GM12878 (cell line): ENCODE measurements at regions not wholly inside any gene's neighbourhood (a gene's known extent, or its start where the extent isn't known, plus 50 kb on each side); places are given as distances from the start of the nearest gene placed in this dataset.

ENCODE experiments used
- BHLHE40 ChIP-seq, 2 experiments: fragments of 450-650 bp in 1 of 2; IDR thresholded peaks; 2 replicates each; pipeline ENCODE4 v1.6.1; 2011 to 2017; ENCODE audit warnings: low read depth in 2 of 2, borderline replicate concordance in 1 of 2, improper control_type of control experiment in 1 of 2, low read length in 1 of 2, mild to moderate bottlenecking in 1 of 2
- CEBPB ChIP-seq, 2 experiments: fragments of 150-350 bp in 1 of 2; IDR thresholded peaks; 2 replicates each; pipeline ENCODE4 v1.6.1; 2012 to 2014; ENCODE audit warnings: low read depth in 2 of 2, low read length in 2 of 2, borderline replicate concordance in 1 of 2, inconsistent platforms in 1 of 2
- CHD2 ChIP-seq: IDR thresholded peaks from 2 replicates; pipeline ENCODE4 v1.6.1; 2011; ENCODE audit warnings: low read depth, low read length, improper control_type of control experiment, borderline replicate concordance
- ETV6 ChIP-seq, 2 experiments: fragments of 450-650 bp in 1 of 2; IDR thresholded peaks in 1 of 2; conservative IDR thresholded peaks in 1 of 2; 2 replicates each; pipeline ENCODE4 v1.6.1; 2014; ENCODE audit warnings: antibody characterized with exemption in 1 of 2, borderline replicate concordance in 1 of 2, low read depth in 1 of 2, mild to moderate bottlenecking in 1 of 2, moderate library complexity in 1 of 2
- FOS ChIP-seq: IDR thresholded peaks from 3 replicates; pipeline ENCODE4 v1.6.1; 2011; ENCODE audit warnings: borderline replicate concordance; ENCODE audit not compliant: insufficient read length; ENCODE audit errors: extremely low read depth
- GATAD2B ChIP-seq: fragments of 450-650 bp; conservative IDR thresholded peaks from 2 replicates; pipeline ENCODE4 v1.6.1; 2017; ENCODE audit warnings: low read depth, mild to moderate bottlenecking, moderate library complexity
- HDAC2 ChIP-seq: fragments of 200-600 bp; sonication (generic); IDR thresholded peaks from 2 replicates; pipeline ENCODE4 v1.6.1; 2017
- MEF2B ChIP-seq: fragments of 450-650 bp; IDR thresholded peaks from 2 replicates; pipeline ENCODE4 v1.6.1; 2018; ENCODE audit warnings: mild to moderate bottlenecking, moderate library complexity; ENCODE audit not compliant: partially characterized antibody, poor library complexity, severe bottlenecking
- NBN ChIP-seq: fragments of 450-650 bp; IDR thresholded peaks from 2 replicates; pipeline ENCODE4 v1.6.1; 2016
- NFYB ChIP-seq: IDR thresholded peaks from 2 replicates; pipeline ENCODE4 v1.6.1; 2011; ENCODE audit warnings: low read depth, mild to moderate bottlenecking, low read length, improper control_type of control experiment, moderate library complexity; ENCODE audit not compliant: insufficient read depth
- POLR2AphosphoS2 ChIP-seq: IDR thresholded peaks from 2 replicates; pipeline ENCODE4 v1.6.1; 2011; ENCODE audit warnings: low read depth, mild to moderate bottlenecking, low read length, improper control_type of control experiment, moderate library complexity
- SIN3A ChIP-seq: IDR thresholded peaks from 2 replicates; pipeline ENCODE4 v1.6.1; 2012; ENCODE audit warnings: low read depth, low read length, improper control_type of control experiment
- SPI1 ChIP-seq: IDR thresholded peaks from 2 replicates; pipeline ENCODE4 v1.6.1; 2011; ENCODE audit warnings: low read depth, mild to moderate bottlenecking, low read length, moderate library complexity, borderline replicate concordance; ENCODE audit not compliant: insufficient read depth
- STAT1 ChIP-seq: fragments of 450-650 bp; conservative IDR thresholded peaks from 2 replicates; pipeline ENCODE4 v1.6.1; 2014; ENCODE audit warnings: antibody characterized with exemption, mild to moderate bottlenecking
- ZBED1 ChIP-seq: IDR thresholded peaks from 2 replicates; pipeline ENCODE4 v1.6.1; 2016; ENCODE audit warnings: borderline replicate concordance
- ZNF24 ChIP-seq: fragments of 450-650 bp; IDR thresholded peaks from 2 replicates; pipeline ENCODE4 v1.6.1; 2017; ENCODE audit warnings: antibody characterized with exemption, mild to moderate bottlenecking
- ZSCAN29 ChIP-seq: fragments of 450-650 bp; IDR thresholded peaks from 2 replicates; pipeline ENCODE4 v1.6.1; 2017; ENCODE audit warnings: mild to moderate bottlenecking, moderate library complexity
- TF ChIP-seq, protein P1 (sequence below): IDR thresholded peaks from 2 replicates; pipeline ENCODE4 v1.6.1; 2011; ENCODE audit warnings: low read depth, mild to moderate bottlenecking, low read length, moderate library complexity, borderline replicate concordance; ENCODE audit errors: extremely low read depth
- TF ChIP-seq, protein P2 (sequence below): IDR thresholded peaks from 2 replicates; pipeline ENCODE4 v1.6.1; 2011; ENCODE audit warnings: low read depth, low read length, improper control_type of control experiment, borderline replicate concordance
- TF ChIP-seq, protein P3 (sequence below): fragments of 450-650 bp; IDR thresholded peaks from 2 replicates; pipeline ENCODE4 v1.6.1; 2018; ENCODE audit warnings: borderline replicate concordance, mild to moderate bottlenecking; ENCODE audit not compliant: partially characterized antibody
- TF ChIP-seq, protein P4 (sequence below): fragments of 450-650 bp; IDR thresholded peaks from 2 replicates; pipeline ENCODE4 v1.6.1; 2017; ENCODE audit warnings: low read depth, mild to moderate bottlenecking, moderate library complexity
- TF ChIP-seq, protein P5 (sequence below): IDR thresholded peaks from 2 replicates; pipeline ENCODE4 v1.6.1; 2012; ENCODE audit warnings: low read depth, low read length, improper control_type of control experiment

DNA sequence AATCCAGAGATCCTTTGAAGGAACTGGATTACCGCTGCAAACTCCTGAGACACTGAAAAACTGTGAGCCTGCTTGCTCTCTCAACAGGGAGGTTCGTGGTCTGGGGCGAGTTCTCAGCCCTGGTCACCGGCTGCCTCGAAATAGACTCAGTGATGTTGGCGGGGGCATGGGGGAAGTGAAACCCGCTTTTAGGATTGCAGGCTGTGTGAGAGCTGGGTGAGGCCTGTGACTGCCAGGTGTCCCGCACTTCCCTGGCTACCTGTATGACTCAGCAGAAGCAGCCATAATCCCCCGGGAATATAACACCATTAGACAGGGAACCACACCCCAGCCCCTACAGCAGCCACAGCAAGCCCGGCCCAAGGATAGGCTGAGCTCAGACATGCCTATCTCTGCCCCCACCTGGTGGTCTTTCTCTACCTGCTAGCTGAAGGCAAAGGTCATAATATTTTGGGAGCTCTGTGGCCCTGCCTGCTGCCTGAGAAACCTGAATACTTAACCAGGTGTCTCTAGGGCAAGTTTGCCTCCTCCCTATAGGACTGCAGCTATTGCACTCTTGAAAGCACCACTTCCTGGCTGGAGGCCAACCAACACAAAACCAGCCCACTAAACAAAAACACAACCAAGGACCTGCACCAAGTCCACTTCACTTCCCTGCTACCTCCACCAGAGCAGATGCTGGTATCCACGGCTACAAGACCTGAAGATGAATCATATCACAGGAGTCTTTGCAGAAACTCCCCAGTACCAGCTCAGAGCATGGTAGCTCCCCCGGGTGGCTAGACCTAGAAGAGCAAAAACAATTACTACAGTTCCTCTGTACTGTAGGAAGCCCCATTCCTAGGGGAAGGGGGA, 202.0 kb downstream of the RRAGB start (continued):
- TF ChIP-seq FOS: no peak
- TF ChIP-seq NFYB: 0 out of 2 replicates have a peak, but pooled peaks have one; percentile 23
- TF ChIP-seq STAT1: no peak
- TF ChIP-seq, protein P1, sequence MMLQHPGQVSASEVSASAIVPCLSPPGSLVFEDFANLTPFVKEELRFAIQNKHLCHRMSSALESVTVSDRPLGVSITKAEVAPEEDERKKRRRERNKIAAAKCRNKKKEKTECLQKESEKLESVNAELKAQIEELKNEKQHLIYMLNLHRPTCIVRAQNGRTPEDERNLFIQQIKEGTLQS: no peak
- 0 out of 2 replicates have a peak, but pooled peaks have one; percentile 51 for TF ChIP-seq ZNF24
- TF ChIP-seq CEBPB (IDR thresholded peaks at IDR 0.05; ENCODE audit: borderline replicate concordance in 1 of 2, low read depth in 2 of 2, low read length in 2 of 2): no peak
- TF ChIP-seq GATAD2B: peak; percentile 93
- TF ChIP-seq CHD2: 0 out of 2 replicates have a peak, but pooled peaks have one; percentile 36
- no peak for TF ChIP-seq ZSCAN29
- TF ChIP-seq, protein P2, sequence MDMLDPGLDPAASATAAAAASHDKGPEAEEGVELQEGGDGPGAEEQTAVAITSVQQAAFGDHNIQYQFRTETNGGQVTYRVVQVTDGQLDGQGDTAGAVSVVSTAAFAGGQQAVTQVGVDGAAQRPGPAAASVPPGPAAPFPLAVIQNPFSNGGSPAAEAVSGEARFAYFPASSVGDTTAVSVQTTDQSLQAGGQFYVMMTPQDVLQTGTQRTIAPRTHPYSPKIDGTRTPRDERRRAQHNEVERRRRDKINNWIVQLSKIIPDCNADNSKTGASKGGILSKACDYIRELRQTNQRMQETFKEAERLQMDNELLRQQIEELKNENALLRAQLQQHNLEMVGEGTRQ: no peak
- TF ChIP-seq MEF2B: peak; percentile 99
- no peak for TF ChIP-seq HDAC2
- TF ChIP-seq ETV6 (conservative IDR thresholded peaks at IDR 0.05 in 1 of 2, IDR thresholded peaks at IDR 0.05 in 1 of 2; ENCODE audit: borderline replicate concordance in 1 of 2, low read depth in 1 of 2): peak in 1 of 2 experiments; percentile 80; a peak in 2 of 4 replicates
- TF ChIP-seq, protein P3, sequence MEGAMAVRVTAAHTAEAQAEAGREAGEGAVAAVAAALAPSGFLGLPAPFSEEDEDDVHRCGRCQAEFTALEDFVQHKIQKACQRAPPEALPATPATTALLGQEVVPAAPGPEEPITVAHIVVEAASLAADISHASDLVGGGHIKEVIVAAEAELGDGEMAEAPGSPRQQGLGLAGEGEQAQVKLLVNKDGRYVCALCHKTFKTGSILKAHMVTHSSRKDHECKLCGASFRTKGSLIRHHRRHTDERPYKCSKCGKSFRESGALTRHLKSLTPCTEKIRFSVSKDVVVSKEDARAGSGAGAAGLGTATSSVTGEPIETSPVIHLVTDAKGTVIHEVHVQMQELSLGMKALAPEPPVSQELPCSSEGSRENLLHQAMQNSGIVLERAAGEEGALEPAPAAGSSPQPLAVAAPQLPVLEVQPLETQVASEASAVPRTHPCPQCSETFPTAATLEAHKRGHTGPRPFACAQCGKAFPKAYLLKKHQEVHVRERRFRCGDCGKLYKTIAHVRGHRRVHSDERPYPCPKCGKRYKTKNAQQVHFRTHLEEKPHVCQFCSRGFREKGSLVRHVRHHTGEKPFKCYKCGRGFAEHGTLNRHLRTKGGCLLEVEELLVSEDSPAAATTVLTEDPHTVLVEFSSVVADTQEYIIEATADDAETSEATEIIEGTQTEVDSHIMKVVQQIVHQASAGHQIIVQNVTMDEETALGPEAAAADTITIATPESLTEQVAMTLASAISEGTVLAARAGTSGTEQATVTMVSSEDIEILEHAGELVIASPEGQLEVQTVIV: no peak
- TF ChIP-seq BHLHE40 (IDR thresholded peaks at IDR 0.05; ENCODE audit: borderline replicate concordance in 1 of 2, low read depth in 2 of 2, low read length in 1 of 2): peak; percentile 66 to 91; a peak in 3 of 4 replicates
- no peak for TF ChIP-seq SIN3A
- TF ChIP-seq, protein P4, sequence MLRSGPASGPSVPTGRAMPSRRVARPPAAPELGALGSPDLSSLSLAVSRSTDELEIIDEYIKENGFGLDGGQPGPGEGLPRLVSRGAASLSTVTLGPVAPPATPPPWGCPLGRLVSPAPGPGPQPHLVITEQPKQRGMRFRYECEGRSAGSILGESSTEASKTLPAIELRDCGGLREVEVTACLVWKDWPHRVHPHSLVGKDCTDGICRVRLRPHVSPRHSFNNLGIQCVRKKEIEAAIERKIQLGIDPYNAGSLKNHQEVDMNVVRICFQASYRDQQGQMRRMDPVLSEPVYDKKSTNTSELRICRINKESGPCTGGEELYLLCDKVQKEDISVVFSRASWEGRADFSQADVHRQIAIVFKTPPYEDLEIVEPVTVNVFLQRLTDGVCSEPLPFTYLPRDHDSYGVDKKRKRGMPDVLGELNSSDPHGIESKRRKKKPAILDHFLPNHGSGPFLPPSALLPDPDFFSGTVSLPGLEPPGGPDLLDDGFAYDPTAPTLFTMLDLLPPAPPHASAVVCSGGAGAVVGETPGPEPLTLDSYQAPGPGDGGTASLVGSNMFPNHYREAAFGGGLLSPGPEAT: peak; percentile 92
- TF ChIP-seq, protein P5, sequence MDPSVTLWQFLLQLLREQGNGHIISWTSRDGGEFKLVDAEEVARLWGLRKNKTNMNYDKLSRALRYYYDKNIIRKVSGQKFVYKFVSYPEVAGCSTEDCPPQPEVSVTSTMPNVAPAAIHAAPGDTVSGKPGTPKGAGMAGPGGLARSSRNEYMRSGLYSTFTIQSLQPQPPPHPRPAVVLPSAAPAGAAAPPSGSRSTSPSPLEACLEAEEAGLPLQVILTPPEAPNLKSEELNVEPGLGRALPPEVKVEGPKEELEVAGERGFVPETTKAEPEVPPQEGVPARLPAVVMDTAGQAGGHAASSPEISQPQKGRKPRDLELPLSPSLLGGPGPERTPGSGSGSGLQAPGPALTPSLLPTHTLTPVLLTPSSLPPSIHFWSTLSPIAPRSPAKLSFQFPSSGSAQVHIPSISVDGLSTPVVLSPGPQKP: no peak
- peak; percentile 93 for TF ChIP-seq SPI1
- peak; percentile 84; the same call in 1 of the 2 replicates for TF ChIP-seq NBN
- TF ChIP-seq ZBED1: peak; percentile 53; the same call in 1 of the 2 replicates
- no peak for TF ChIP-seq POLR2AphosphoS2
